HCT116 (cell line): ENCODE measurements at regions not wholly inside any gene's neighbourhood (a gene's known extent, or its start where the extent isn't known, plus 50 kb on each side); places are given as distances from the start of the nearest gene placed in this dataset.

Experiments used
- ATAC-seq: fragments of 200-7000 bp; cut with Tn5 transposase; 2 replicates; pipeline ENCODE4 v1.9.1; 2020; ENCODE audit warnings: mild to moderate bottlenecking, moderate library complexity
- BruUV-seq: library from RNA; stranded (reverse); fragments of 400-500 nt; replicated peaks from 2 replicates; lab custom pipeline; 2021; lab: Mats Ljungman, UMichigan
- CTCF ChIA-PET: fragments of 300-600 bp; sonication (Branson Sonifier 250); formaldehyde crosslinking; loops from one replicate; lab custom pipeline; 2021; ENCODE audit warnings: antibody characterized with exemption; lab: Charles Lee
- POLR2A ChIA-PET: fragments of 300-600, 350-600 bp; sonication (Branson Sonifier 250); formaldehyde crosslinking; loops from one replicate; lab custom pipeline; 2021; ENCODE audit warnings: antibody characterized with exemption; lab: Charles Lee
- RAD21 ChIA-PET, 2 experiments: fragments of 300-600 bp; sonication (Branson Sonifier 250); formaldehyde crosslinking; loops; one replicate each; lab custom pipeline; 2023; ENCODE audit warnings: low total read pairs in 2 of 2; ENCODE audit not compliant: uncharacterized antibody in 2 of 2, unreplicated experiment in 2 of 2, low non-redundant PET in 1 of 2; lab: Charles Lee
- DNase-seq: peaks from one replicate; pipeline ENCODE4 v3.0.0-alpha.2; 2010; ENCODE audit warnings: low read depth, low spot score
- H2AFZ ChIP-seq: fragments of 200-600 bp; shearing (Covaris generic), sonication (generic); 2 replicates; pipeline ENCODE4 v1.6.1; 2017; ENCODE audit warnings: low read depth, mixed run types, mixed read lengths, antibody characterized with exemption, low read length; ENCODE audit not compliant: poor library complexity, severe bottlenecking
- H3K27ac ChIP-seq: 2 replicates; pipeline ENCODE4 v1.5.1; 2012; ENCODE audit warnings: low read depth, low read length
- H3K27me3 ChIP-seq: fragments of 200-600 bp; sonication (generic); 2 replicates; pipeline ENCODE4 v1.6.1; 2016; ENCODE audit warnings: mixed run types, low read length, mixed read lengths; ENCODE audit not compliant: insufficient read depth
- H3K36me3 ChIP-seq, 2 experiments: fragments of 200-500 bp in 1 of 2; fragments of 200-600 bp in 1 of 2; sonication (Bioruptor generic) in 1 of 2; sonication (generic) in 1 of 2; 2 replicates each; pipeline versions ENCODE4 v1.5.1 to v1.6.1; 2014 to 2016; ENCODE audit warnings: low read length in 2 of 2, inconsistent platforms in 1 of 2, mixed read lengths in 1 of 2, mixed run types in 1 of 2; ENCODE audit not compliant: insufficient read depth in 2 of 2, control insufficient read depth in 1 of 2
- H3K4me1 ChIP-seq, 2 experiments: fragments of 200-600 bp in 1 of 2; sonication (generic) in 1 of 2; 2 replicates each; pipeline versions ENCODE4 v1.5.1 to v1.6.1; 2012 to 2017; ENCODE audit warnings: low read length in 2 of 2, inconsistent platforms in 1 of 2, mild to moderate bottlenecking in 1 of 2, mixed read lengths in 1 of 2, mixed run types in 1 of 2, moderate library complexity in 1 of 2; ENCODE audit not compliant: insufficient read depth in 2 of 2, control insufficient read depth in 1 of 2
- H3K4me2 ChIP-seq: fragments of 200-600 bp; sonication (generic); 2 replicates; pipeline ENCODE4 v1.6.1; 2017; ENCODE audit warnings: mixed run types, low read length, mixed read lengths
- H3K4me3 ChIP-seq, 2 experiments: fragments of 200-600 bp in 1 of 2; sonication (generic) in 1 of 2; replicated peaks in 1 of 2; 2 replicates each; pipeline ENCODE4 v1.5.1; 2011 to 2016; ENCODE audit warnings: low read length in 2 of 2, control low read depth in 1 of 2, low read depth in 1 of 2, mild to moderate bottlenecking in 1 of 2, mixed read lengths in 1 of 2, mixed run types in 1 of 2
- H3K79me2 ChIP-seq: fragments of 200-600 bp; sonication (generic); 2 replicates; pipeline ENCODE4 v1.6.1; 2017; ENCODE audit warnings: mild to moderate bottlenecking, mixed run types, low read length, moderate library complexity, mixed read lengths; ENCODE audit not compliant: insufficient read depth
- H3K9ac ChIP-seq: fragments of 200-600 bp; sonication (generic); 2 replicates; pipeline ENCODE4 v1.6.1; 2016; ENCODE audit warnings: low read length, mixed read lengths
- H3K9me2 ChIP-seq: fragments of 200-600 bp; sonication (generic), shearing (Covaris generic); 2 replicates; pipeline ENCODE4 v1.6.1; 2017; ENCODE audit warnings: mixed run types, mild to moderate bottlenecking, moderate library complexity; ENCODE audit not compliant: insufficient read depth
- H3K9me3 ChIP-seq, 2 experiments: fragments of 200-500 bp in 1 of 2; fragments of 200-600 bp in 1 of 2; sonication (Bioruptor generic) in 1 of 2; sonication (generic) in 1 of 2; 2 replicates each; pipeline ENCODE4 v1.6.1; 2014 to 2017; ENCODE audit warnings: low read length in 2 of 2, mixed read lengths in 2 of 2, inconsistent platforms in 1 of 2, low read depth in 1 of 2, mild to moderate bottlenecking in 1 of 2, mixed run types in 1 of 2, moderate library complexity in 1 of 2; ENCODE audit not compliant: control insufficient read depth in 1 of 2, insufficient read depth in 1 of 2
- H4K20me1 ChIP-seq: fragments of 200-600 bp; sonication (generic), shearing (Covaris generic); 2 replicates; pipeline ENCODE4 v1.6.1; 2017; ENCODE audit warnings: mixed run types, mild to moderate bottlenecking, moderate library complexity; ENCODE audit not compliant: insufficient read depth
- CBX3 ChIP-seq: IDR thresholded peaks from 2 replicates; pipeline ENCODE4 v1.6.1; 2012; ENCODE audit warnings: low read depth
- CEBPB ChIP-seq: IDR thresholded peaks from 2 replicates; pipeline ENCODE4 v1.6.1; 2012; ENCODE audit warnings: low read depth
- CTCF ChIP-seq, 3 experiments: fragments of 200-600 bp in 1 of 3; sonication (generic) in 1 of 3; IDR thresholded peaks in 2 of 3; conservative IDR thresholded peaks in 1 of 3; 2 replicates each; pipeline ENCODE4 v1.5.1; 2012 to 2017; ENCODE audit warnings: low read depth in 2 of 3, low read length in 2 of 3, antibody characterized with exemption in 1 of 3, borderline replicate concordance in 1 of 3, control low read depth in 1 of 3, mild to moderate bottlenecking in 1 of 3, mixed read lengths in 1 of 3, mixed run types in 1 of 3, moderate library complexity in 1 of 3; ENCODE audit not compliant: insufficient read depth in 1 of 3
- EGR1 ChIP-seq: IDR thresholded peaks from 2 replicates; pipeline ENCODE4 v1.6.1; 2012; ENCODE audit warnings: low read depth
- EZH2phosphoT487 ChIP-seq: fragments of 200-600 bp; IDR thresholded peaks from 2 replicates; pipeline ENCODE4 v1.6.1; 2018; ENCODE audit warnings: antibody characterized with exemption, borderline replicate concordance
- FOSL1 ChIP-seq: IDR thresholded peaks from 2 replicates; pipeline ENCODE4 v1.6.1; 2012; ENCODE audit warnings: low read depth
- JUND ChIP-seq: IDR thresholded peaks from 2 replicates; pipeline ENCODE4 v1.6.1; 2012
- RAD21 ChIP-seq: IDR thresholded peaks from 2 replicates; pipeline ENCODE4 v1.6.1; 2012; ENCODE audit warnings: low read depth, mild to moderate bottlenecking
- REST ChIP-seq: IDR thresholded peaks from 2 replicates; pipeline ENCODE4 v1.6.1; 2012; ENCODE audit warnings: low read depth
- SP1 ChIP-seq: IDR thresholded peaks from 2 replicates; pipeline ENCODE4 v1.6.1; 2012; ENCODE audit warnings: low read depth
- YY1 ChIP-seq: IDR thresholded peaks from 2 replicates; pipeline ENCODE4 v1.6.1; 2011; ENCODE audit warnings: low read length, low read depth, moderate library complexity, mild to moderate bottlenecking; ENCODE audit not compliant: insufficient replicate concordance; ENCODE audit errors: extremely low read depth
- ZFX ChIP-seq: fragments of 450-650 bp; IDR thresholded peaks from 2 replicates; pipeline ENCODE4 v1.6.1; 2017
- intact Hi-C: fragments of 100-400 bp; cut with micrococcal nuclease; formaldehyde crosslinking; loops from 2 replicates; pipeline ENCODE4 v1.10.0; 2022

- Histone ChIP-seq H3K9ac (no peak overlapping the region), H3K27me3 (no peaks in the 10 kb centered on the region), H3K4me2 (no peak overlapping the region), H3K4me1 (no peaks in the 10 kb centered on the region), H3K4me3 (no peak overlapping the region), H3K9me2 (no peaks in the 10 kb centered on the region), H2AFZ (no peak overlapping the region), H3K9me3 (peaks cover 9 to 10% of the 10 kb centered on the region in 2 experiments; a peak in 3 of 4 replicates), H3K27ac (no peak overlapping the region), H3K79me2 (no peaks in the 10 kb centered on the region), H4K20me1 (no peaks in the 10 kb centered on the region), H3K36me3 (no peaks in the 10 kb centered on the region)
- ChIA-PET CTCF (no interaction called here), POLR2A (no interaction called here), RAD21 (no interaction called here)
- no TSS peak for BruUV-seq
- no peak for DNase-seq
- intact Hi-C loops = no loop called here
- no peak for ATAC-seq
- no peak for TF ChIP-seq CEBPB
- no peak for TF ChIP-seq CBX3
- TF ChIP-seq REST = no peak
- TF ChIP-seq EZH2phosphoT487 = no peak
- TF ChIP-seq CTCF (IDR thresholded peaks at IDR 0.05 in 2 of 3, conservative IDR thresholded peaks at IDR 0.05 in 1 of 3; ENCODE audit: borderline replicate concordance in 1 of 3, insufficient read depth in 1 of 3, low read depth in 2 of 3, low read length in 2 of 3) = no peak
- no peak for TF ChIP-seq YY1
- TF ChIP-seq ZFX = no peak
- TF ChIP-seq SP1 = no peak
- TF ChIP-seq JUND = no peak
- no peak for TF ChIP-seq FOSL1
- no peak for TF ChIP-seq RAD21
- no peak for TF ChIP-seq EGR1
Measured at GRCh38 chr6:68038815-68039408, 596.2 kb upstream of the ADGRB3 start.
